GM18861 (cell line): ENCODE measurements at regions not wholly inside any gene's neighbourhood (a gene's known extent, or its start where the extent isn't known, plus 50 kb on each side); places are given as distances from the start of the nearest gene placed in this dataset.

Experiments used
- ATAC-seq: cut with Tn5 transposase; IDR thresholded peaks from one replicate; pipeline ENCODE4 v1.9.1; 2021; ENCODE audit not compliant: unreplicated experiment

- ATAC-seq = no peak
Measured at GRCh38 chr13:107139006-107139405, 571.1 kb upstream of the ARGLU1 start.

DNA sequence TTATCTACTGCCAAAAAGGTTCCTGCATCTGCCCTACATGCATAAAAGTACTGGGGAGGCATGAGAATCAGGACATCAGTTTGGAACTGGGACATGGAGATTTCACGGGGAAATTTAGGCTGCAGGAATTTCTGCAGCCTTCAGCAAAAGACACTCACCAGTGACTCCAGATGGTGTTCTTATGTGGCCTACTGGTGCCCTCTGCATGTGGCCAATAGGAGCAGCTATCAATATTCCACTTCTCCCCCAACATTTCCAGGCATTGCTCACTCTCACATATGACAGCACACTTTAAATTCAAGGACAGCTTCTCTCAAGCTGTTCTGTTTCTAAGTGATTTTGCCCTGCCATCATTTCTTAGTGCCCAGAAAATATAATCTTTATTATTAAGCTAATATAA lies 570.5 kb upstream of the ARGLU1 start:
- ATAC-seq = no peak

GRCh38 chr13:107133950-107134349 lies 566.0 kb upstream of the ARGLU1 start:
- ATAC-seq = no peak

- no peak for ATAC-seq
Measured at GRCh38 chr13:107130566-107130965, 562.6 kb upstream of the ARGLU1 start.

- ATAC-seq = no peak
Measured at GRCh38 chr13:107124730-107125129, 556.8 kb upstream of the ARGLU1 start.

DNA sequence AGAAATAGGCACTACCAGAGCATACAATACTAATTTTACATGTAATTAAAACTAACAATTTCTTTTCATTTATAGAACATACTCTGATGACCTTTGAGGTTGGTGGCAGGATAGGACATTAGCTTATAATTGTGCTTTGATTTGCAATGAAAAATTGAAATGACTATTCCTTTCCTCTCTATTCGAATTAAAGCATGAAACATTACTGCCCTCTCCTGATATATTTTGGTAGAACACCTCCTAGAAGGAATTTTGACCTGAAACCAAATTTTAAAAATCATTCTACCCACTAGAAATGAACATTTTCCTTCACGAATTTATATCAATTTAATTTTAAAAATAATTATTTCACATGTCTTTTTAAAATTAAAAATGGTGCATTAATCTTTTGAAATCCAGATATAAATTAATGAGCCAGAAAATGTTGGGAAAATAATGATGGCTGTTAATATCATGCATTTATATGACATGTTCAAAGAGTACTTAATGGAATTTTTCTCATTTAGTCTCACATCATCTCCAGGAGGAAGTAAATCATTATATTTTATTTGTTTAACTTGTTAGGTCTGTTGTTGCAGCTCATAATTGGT lies 556.3 kb upstream of the ARGLU1 start:
- ATAC-seq = no peak

GRCh38 chr13:107121793-107122192 lies 553.9 kb upstream of the ARGLU1 start:
- no peak for ATAC-seq

DNA sequence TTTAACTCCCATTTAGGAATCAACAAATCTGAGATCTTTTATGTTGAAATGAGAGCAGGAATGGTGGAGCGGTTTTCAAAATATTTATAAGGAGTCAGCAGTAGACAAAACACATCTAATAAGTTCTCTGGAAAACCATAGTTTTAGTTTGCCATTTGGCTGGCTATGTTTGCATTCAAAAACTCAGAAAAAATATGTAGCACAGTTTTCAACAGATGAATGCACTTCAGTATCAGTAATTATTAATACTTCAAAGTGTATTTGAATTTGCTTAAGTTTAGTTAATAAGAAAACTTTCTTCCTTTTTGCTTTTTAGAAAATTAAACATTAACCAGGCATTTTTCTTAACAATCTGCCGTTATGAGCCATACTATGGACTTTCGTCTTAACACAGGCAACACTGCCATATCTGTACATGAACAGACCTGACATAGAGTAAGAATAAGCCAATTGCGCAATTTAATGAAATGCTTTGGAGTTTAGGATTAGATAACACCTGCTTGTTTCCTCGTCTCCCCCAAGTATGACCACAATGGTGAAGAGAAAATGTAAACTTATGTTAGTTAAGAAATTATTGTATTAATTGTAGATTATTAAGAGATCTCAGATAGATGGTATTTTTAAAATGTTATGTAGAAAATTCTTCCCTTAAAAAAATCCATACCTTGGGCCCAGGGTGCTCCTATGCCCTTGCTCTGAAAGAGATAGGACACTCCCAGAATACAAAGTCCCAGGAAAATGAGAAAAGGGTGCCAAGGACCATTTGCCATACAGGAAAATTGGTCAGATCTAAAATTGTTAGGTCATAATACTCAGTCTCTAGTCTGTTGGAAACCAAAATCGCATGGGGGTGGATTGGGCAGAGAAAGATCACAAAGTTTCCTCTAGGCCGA lies 552.3 kb upstream of the ARGLU1 start:
- ATAC-seq = no peak

DNA sequence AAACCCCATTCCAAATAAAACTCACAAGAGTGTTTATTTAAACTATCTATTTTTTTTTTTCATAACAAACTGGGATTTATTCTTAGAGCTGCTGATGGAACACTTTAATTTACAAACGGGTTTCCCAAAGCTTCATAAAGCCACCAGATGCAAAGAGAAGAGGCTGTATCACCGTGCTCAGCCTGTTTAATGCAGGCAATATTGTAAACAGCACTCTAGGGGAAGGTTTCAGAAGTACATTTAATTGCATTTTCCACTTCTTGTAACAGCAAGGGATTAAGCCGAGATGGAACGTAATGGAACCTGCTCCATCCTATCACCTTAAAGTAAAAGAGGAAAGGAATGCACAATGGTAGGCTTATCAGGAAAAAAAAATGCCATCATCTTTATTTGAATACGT lies 550.6 kb upstream of the ARGLU1 start:
- no peak for ATAC-seq

- ATAC-seq = no peak
Measured at GRCh38 chr13:107117327-107118012, 549.5 kb upstream of the ARGLU1 start.

DNA sequence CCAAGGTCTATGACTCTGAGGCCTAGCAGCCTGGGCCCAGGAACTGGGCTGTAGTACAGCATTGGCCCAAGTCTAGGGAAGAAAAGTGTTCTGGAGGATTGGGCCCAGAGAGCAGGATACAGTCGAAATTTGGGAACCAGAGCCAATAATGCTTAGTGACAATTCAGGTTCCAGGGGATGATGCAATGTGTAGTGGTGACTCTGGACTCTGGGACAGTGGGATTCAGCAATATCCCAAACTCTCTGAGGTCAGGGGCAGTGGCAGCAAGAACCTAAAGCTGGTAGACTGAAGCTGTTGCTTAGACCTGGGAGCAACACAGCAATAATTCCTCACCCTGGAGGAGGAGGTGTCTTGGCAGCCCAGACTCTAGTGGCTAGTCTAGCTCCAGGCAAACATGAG lies 545.5 kb upstream of the ARGLU1 start:
- ATAC-seq = no peak

DNA sequence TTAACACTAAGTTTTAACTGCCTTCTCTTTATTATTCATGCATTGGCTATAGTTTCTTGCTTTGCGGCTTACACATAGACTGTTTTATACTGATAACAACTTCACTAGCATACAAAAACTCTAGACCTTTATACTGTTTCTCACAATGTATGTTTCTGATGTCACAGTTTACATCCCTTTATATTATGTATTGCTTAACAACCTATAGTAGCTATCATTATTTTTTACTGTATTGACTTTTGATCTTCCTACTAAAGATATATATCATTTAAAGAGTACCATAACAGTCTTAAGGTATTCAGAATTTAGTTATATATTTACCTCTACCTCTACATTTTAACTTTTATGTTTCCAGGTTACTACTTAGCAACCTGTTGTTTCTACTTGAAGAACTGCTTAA lies 543.3 kb upstream of the ARGLU1 start:
- no peak for ATAC-seq

DNA sequence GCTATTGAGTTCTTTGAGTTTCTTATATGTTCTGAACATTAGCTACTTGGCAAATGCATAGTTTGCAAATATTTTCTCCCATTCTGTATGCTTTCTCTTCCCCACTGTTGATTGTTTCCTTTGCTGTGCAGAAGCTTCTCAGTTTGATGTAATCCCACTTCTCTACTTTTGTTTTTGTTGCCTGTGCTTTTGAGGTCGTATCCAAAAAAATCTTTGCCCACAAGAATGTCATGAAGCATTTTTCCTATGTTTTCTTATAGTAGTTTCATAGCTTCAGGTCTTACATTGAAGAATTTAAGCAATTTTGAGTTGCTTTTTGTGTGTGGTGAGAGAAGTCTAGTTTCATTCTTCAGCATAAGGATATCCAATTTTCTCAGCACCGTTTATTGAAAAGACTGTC lies 536.7 kb upstream of the ARGLU1 start:
- ATAC-seq = no peak

- ATAC-seq = no peak
Measured at GRCh38 chr13:107102676-107103075, 534.7 kb upstream of the ARGLU1 start.

DNA sequence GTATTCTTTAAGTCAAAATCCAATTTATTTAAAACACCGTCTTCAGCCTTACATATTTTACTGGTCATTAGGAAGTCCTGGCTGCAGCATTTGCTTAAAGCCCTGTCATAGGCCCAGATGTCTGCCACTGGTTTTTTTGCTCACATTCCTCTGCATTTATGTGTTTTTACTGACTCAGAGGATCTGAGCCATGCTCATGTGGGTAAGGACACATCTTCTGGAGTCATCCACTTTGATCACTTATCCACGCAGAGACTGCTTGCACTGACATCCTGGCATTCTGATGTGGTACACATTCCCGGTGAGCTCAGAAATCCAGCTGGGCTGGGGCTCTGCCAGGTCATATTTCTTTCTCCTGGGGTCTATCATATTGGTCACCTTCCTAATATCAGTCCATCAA lies 531.7 kb upstream of the ARGLU1 start:
- no peak for ATAC-seq

DNA sequence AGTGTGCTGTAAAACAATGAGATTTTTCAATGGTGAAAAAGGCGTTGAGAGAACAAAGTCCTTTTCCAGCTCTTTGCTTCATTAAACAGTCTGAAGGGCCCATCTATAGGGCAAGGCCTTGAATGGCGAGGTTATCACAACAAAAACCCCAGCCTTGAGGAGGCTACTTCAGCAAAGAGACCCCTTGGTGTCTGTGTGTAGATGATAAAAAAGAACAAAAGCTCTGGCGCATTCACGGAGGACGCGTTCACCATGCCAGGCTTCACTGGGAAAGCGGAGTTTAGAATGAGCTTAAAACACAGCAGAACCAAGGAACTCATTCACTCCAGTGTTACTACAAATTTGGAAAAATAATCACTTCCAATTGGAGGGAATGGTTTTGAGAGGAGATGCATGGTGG lies 530.0 kb upstream of the ARGLU1 start:
- ATAC-seq = no peak

DNA sequence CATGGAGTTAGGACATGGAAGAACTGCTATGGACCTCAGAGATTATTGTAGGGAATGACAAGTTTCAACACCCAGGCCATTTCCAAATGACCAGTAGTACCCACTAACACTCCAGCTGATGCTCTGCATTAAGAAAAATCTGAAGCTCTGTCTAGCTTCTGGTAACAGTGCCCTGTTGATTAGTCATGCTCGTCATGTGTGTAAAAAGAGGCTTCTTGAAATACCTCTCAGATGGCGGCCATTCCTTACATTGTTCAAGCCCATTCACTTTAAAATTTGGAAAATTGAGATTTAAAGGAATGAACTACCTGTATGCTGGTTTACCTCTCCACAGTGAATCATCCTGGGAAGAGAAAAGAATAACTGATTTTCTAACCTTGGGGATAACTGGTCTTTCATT lies 527.9 kb upstream of the ARGLU1 start:
- ATAC-seq = no peak

DNA sequence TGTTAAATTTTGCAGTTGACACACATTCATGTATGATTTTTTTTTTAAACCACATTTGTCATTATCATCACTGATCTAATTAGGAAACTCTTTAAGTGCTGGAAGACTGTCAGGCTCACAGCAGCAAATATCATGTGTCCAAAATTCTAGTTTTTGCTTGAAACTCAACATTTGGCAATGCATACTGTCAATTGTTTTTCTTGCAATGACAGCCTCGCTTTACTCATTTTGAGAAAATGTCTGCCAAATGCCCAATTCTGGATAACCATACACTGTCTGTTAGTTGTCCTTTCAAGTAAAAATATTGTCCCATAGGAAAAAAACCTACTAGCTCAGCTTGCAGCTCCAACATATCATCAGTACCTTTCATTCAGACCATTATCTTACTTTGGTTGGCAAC lies 523.9 kb upstream of the ARGLU1 start:
- no peak for ATAC-seq

DNA sequence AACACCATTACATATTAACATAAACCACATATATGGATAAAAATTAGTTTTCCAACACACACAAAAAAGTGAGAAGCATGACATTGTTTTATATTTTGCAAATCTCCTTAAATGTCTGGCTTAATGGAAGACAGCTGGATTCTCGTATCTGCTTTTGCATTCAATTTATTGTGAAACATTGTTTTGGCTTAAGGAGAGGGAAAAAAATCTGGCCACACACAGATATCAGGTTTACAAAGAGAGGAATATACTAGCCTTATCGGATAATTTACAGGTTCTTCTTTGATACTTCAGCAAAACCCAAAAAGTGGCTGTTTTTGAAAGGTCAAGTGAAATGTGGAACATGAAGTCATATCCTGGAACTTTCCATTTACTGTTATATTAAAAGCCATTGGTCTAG lies 523.5 kb upstream of the ARGLU1 start:
- ATAC-seq = no peak

GRCh38 chr13:107088061-107088460 lies 520.1 kb upstream of the ARGLU1 start:
- no peak for ATAC-seq

- ATAC-seq = no peak
Measured at GRCh38 chr13:107079423-107080049, 511.6 kb upstream of the ARGLU1 start.
